ENCODE measurements at regions not wholly inside any gene's neighbourhood (a gene's known extent, or its start where the extent isn't known, plus 50 kb on each side); places are given as distances from the start of the nearest gene placed in this dataset.

GRCh38 chr3:16051691-16052090 is 122.8 kb upstream of the GALNT15 start:
- ChIA-PET CTCF (interaction anchor here (0.6 to 7.2 kb wide), 6 partner anchors 9 to 197 kb away, joined by 3 to 171 read pairs (median 10); partner anchors contain the start of gene GALNT15), POLR2A (interaction anchor here (0.9 kb wide), 1 partner anchor 17 kb away, joined by 3 read pairs; no protein-coding TSS in a partner anchor)

GRCh38 chr3:16052964-16053363 is 121.5 kb upstream of the GALNT15 start:
- H3K4me3 ChIP-seq (ENCODE audit: low read depth, low read length) = no peak overlapping the region
- no peaks in the 10 kb centered on the region for H3K27me3 ChIP-seq (ENCODE audit: control insufficient read depth, insufficient read depth, low read length)
- DNase-seq (ENCODE audit: low read depth) = no peak
- no peaks in the 10 kb centered on the region for H3K36me3 ChIP-seq (ENCODE audit: control insufficient read depth, insufficient read depth, low read length)
- TF ChIP-seq CTCF (IDR thresholded peaks at IDR 0.05; ENCODE audit: insufficient read depth, low read depth, low read length) = no peak
- POLR2A ChIA-PET = no interaction called here
- CTCF ChIA-PET = interaction anchor here (0.8 kb wide), 1 partner anchor 125 kb away, joined by 3 read pairs; no protein-coding TSS in a partner anchor

More at GRCh38 chr3:16051691-16052090, 122.8 kb upstream of the GALNT15 start:
- TF ChIP-seq CTCF (IDR thresholded peaks at IDR 0.05; ENCODE audit: insufficient read depth, low read depth, low read length) = no peak
- H3K4me3 ChIP-seq (ENCODE audit: low read depth, low read length) = no peak overlapping the region
- no peak for DNase-seq (ENCODE audit: low read depth)
- no peaks in the 10 kb centered on the region for H3K27me3 ChIP-seq (ENCODE audit: control insufficient read depth, insufficient read depth, low read length)
- no peaks in the 10 kb centered on the region for H3K36me3 ChIP-seq (ENCODE audit: control insufficient read depth, insufficient read depth, low read length)

GRCh38 chr3:16053794-16054193 is 120.7 kb upstream of the GALNT15 start:
- ChIA-PET POLR2A (no interaction called here), CTCF (interaction anchor here (0.5 to 1.5 kb wide), 4 partner anchors 77 to 194 kb away, joined by 3 to 13 read pairs (median 3); no protein-coding TSS in a partner anchor)
- Histone ChIP-seq H3K36me3 (ENCODE audit: control insufficient read depth, insufficient read depth, low read length) (no peaks in the 10 kb centered on the region), H3K4me3 (ENCODE audit: low read depth, low read length) (no peak overlapping the region), H3K27me3 (ENCODE audit: control insufficient read depth, insufficient read depth, low read length) (no peaks in the 10 kb centered on the region)
- no peak for DNase-seq (ENCODE audit: low read depth)
- no peak for TF ChIP-seq CTCF (IDR thresholded peaks at IDR 0.05; ENCODE audit: insufficient read depth, low read depth, low read length)

GRCh38 chr3:16055606-16056211 is 118.8 kb upstream of the GALNT15 start:
- TF ChIP-seq CTCF (IDR thresholded peaks at IDR 0.05; ENCODE audit: insufficient read depth, low read depth, low read length) = no peak
- Histone ChIP-seq H3K27me3 (ENCODE audit: control insufficient read depth, insufficient read depth, low read length) (no peaks in the 10 kb centered on the region), H3K4me3 (ENCODE audit: low read depth, low read length) (no peak overlapping the region), H3K36me3 (ENCODE audit: control insufficient read depth, insufficient read depth, low read length) (no peaks in the 10 kb centered on the region)
- ChIA-PET CTCF (interaction anchor here (0.9 to 8.5 kb wide), 4 partner anchors 10 to 193 kb away, joined by 3 to 83 read pairs (median 3); partner anchors contain the start of gene GALNT15), POLR2A (no interaction called here)
- DNase-seq (ENCODE audit: low read depth) = no peak

- CTCF ChIA-PET = interaction anchor here (0.9 to 8.5 kb wide), 4 partner anchors 10 to 192 kb away, joined by 3 to 83 read pairs (median 3); partner anchors contain the start of gene GALNT15
- Histone ChIP-seq H3K36me3 (ENCODE audit: control insufficient read depth, insufficient read depth, low read length) (no peaks in the 10 kb centered on the region), H3K27me3 (ENCODE audit: control insufficient read depth, insufficient read depth, low read length) (no peaks in the 10 kb centered on the region), H3K4me3 (ENCODE audit: low read depth, low read length) (no peak overlapping the region)
- no peak for TF ChIP-seq CTCF (IDR thresholded peaks at IDR 0.05; ENCODE audit: insufficient read depth, low read depth, low read length)
- POLR2A ChIA-PET = no interaction called here
- DNase-seq (ENCODE audit: low read depth) = no peak
Measured at GRCh38 chr3:16056217-16056616, 118.3 kb upstream of the GALNT15 start.
